SK-N-SH (cell line): ENCODE measurements at regions not wholly inside any gene's neighbourhood (a gene's known extent, or its start where the extent isn't known, plus 50 kb on each side); places are given as distances from the start of the nearest gene placed in this dataset.

Source experiments
- CHD2 ChIP-seq: fragments of 150-350 bp; IDR thresholded peaks from 2 replicates; pipeline ENCODE4 v1.6.1; 2018; ENCODE audit warnings: low read length; ENCODE audit not compliant: partially characterized antibody
- ELF1 ChIP-seq: IDR thresholded peaks from 2 replicates; pipeline ENCODE4 v1.4.0; 2012
- FOXJ3 ChIP-seq: sonication (generic); formaldehyde crosslinking; IDR thresholded peaks from 2 replicates; pipeline ENCODE4 v1.5.1; 2020; ENCODE audit warnings: mild to moderate bottlenecking, missing genetic modification reagents
- FOXM1 ChIP-seq: IDR thresholded peaks from 2 replicates; pipeline ENCODE4 v1.4.0; 2012; ENCODE audit warnings: low read depth, mild to moderate bottlenecking
- JUND ChIP-seq: IDR thresholded peaks from 2 replicates; pipeline ENCODE4 v1.4.0; 2012
- NRF1 ChIP-seq: IDR thresholded peaks from 2 replicates; pipeline ENCODE4 v1.6.1; 2012; ENCODE audit warnings: low read depth, mild to moderate bottlenecking, low read length
- POLR2AphosphoS5 ChIP-seq: IDR thresholded peaks from 2 replicates; pipeline ENCODE4 v1.6.1; 2012; ENCODE audit warnings: low read depth, low read length
- RCOR1 ChIP-seq: fragments of 150-350 bp; IDR thresholded peaks from 2 replicates; pipeline ENCODE4 v1.6.1; 2017; ENCODE audit warnings: antibody characterized with exemption, low read length
- TEAD4 ChIP-seq: IDR thresholded peaks from 2 replicates; pipeline ENCODE4 v1.4.0; 2012; ENCODE audit warnings: mild to moderate bottlenecking, borderline replicate concordance; ENCODE audit not compliant: insufficient read depth
- TF ChIP-seq, protein P1 (sequence below): fragments of 200-600 bp; sonication (generic); IDR thresholded peaks from 2 replicates; pipeline ENCODE4 v1.6.1; 2017; ENCODE audit warnings: antibody characterized with exemption, mild to moderate bottlenecking, moderate library complexity
- TF ChIP-seq, protein P2 (sequence below): IDR thresholded peaks from 2 replicates; pipeline ENCODE4 v1.4.0; 2012; ENCODE audit warnings: low read depth

DNA sequence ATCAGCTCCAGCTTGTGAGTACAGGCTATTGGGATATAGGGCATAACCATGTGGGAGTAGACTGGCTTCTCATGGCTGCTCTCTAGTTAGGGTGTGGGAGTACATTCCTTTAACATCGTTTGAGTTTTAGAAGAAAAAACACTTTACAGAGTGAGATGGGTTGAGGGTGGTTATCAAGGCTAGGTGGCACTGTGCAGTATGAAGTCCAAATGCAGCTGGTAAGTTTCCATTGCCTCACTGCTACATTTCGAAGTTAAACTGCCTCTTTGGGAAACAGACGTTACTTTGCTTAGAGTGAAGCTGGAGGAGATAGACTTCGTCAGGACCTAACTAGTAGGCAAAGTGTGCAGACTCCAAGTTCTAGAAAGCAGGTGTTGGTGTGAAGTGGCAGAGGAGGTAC, 192.4 kb downstream of the SQOR start:
- no peak for TF ChIP-seq CHD2
- no peak for TF ChIP-seq NRF1
- TF ChIP-seq, protein P1, sequence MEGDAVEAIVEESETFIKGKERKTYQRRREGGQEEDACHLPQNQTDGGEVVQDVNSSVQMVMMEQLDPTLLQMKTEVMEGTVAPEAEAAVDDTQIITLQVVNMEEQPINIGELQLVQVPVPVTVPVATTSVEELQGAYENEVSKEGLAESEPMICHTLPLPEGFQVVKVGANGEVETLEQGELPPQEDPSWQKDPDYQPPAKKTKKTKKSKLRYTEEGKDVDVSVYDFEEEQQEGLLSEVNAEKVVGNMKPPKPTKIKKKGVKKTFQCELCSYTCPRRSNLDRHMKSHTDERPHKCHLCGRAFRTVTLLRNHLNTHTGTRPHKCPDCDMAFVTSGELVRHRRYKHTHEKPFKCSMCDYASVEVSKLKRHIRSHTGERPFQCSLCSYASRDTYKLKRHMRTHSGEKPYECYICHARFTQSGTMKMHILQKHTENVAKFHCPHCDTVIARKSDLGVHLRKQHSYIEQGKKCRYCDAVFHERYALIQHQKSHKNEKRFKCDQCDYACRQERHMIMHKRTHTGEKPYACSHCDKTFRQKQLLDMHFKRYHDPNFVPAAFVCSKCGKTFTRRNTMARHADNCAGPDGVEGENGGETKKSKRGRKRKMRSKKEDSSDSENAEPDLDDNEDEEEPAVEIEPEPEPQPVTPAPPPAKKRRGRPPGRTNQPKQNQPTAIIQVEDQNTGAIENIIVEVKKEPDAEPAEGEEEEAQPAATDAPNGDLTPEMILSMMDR: no peak
- TF ChIP-seq RCOR1: no peak
- no peak for TF ChIP-seq ELF1
- TF ChIP-seq FOXJ3 (CRISPR knock-in tag): no peak
- no peak for TF ChIP-seq FOXM1
- TF ChIP-seq, protein P2, sequence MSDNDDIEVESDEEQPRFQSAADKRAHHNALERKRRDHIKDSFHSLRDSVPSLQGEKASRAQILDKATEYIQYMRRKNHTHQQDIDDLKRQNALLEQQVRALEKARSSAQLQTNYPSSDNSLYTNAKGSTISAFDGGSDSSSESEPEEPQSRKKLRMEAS: no peak
- TF ChIP-seq JUND: no peak
- TF ChIP-seq POLR2AphosphoS5: no peak
- no peak for TF ChIP-seq TEAD4
